Stimulated activated CD4-positive, alpha-beta T cell treated with anti-CD3 and anti-CD28 coated beads, TNF-alpha, amount 100 ng/mL, for 24 hours (primary cell): ENCODE measurements at regions not wholly inside any gene's neighbourhood (a gene's known extent, or its start where the extent isn't known, plus 50 kb on each side); places are given as distances from the start of the nearest gene placed in this dataset.
"Not testable (repeated sequence)": the region's sequence is repeated elsewhere in the genome, so short reads cannot be mapped to it uniquely, and the experiment has no call there.

ENCODE experiments used
- DNase-seq, 3 experiments: peaks; one replicate each; pipeline ENCODE4 v3.0.0-alpha.2; 2020; ENCODE audit warnings: low read depth in 3 of 3

DNA sequence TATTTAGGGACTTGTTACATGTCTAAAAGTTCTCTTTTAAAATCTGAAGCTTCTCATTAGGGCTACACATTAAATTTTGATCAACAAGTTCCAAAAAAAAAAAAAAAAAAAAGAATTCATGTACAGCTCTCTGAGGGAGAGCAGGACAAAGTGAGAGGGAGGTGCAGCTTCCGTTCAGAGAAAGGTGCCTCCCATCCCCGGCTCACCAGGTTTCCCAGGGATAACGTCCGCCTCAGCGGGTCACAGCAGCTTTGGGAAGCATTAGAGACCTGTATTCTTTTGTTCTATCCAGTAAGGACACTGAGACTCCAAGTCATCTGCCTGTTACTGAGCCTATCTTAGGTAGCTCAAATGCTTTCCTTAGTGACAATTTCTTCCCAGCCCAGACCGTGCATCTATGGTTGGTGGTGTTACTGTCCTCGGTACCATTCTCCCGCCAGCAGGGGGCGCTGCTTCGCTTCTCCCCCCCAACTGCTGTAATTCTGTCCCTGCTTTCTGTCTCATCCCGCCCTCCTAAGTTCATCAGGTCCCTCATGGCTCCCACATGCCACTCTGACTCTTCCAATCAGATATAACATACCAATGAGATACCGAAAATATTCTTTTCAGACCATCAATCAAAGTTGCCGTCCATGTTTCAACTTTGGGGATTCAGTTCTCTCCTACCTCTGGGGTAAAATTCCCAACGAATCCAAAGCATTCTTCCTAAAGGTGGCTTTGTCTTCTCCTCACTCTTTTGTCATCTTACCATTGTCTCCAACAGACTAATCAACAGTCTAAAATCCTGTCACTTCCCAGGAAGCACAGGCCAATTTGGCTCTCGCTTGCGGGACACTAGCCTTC is 466.5 kb downstream of the METTL4 start:
- DNase-seq = peak in 2 of 3 experiments; percentile 7 to 32

DNA sequence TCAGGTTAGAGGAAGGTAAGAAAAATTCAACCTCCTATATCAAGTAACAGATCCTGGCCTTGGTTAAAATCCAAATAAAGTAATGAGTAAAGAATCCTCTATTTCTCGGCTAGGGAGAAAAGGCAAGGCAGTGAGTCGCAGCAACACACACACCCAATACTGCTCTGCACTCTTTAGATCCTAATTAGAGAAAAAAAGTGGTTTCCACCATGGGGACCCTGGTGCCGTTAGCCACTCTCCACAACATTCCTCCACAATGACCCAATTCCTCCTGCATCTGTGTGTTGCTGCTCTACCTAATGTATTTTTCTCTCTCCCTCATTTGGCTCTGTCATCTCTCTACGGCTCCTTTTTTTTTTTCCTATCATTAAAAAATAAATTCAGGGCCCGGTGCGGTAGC is 462.7 kb downstream of the METTL4 start:
- no peak for DNase-seq

DNA sequence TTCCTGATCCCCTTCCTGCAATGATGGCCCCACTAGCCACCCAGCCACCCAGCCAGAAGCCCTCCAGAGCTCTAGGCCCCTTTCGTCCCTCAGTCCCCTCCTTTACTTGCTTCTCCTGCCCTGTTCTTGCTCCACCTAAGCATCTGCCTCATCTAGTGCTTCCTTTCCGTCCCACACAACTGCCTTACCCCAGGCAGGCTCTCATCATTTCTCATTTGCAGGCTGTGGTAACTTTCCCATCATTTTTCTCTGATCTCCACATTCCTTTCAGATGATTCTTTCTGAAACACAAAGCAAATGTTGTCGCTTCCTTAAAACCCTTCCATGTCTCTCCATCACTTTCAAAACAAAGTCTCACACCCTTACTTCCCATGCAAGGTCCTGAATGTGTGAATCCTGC is 459.8 kb downstream of the METTL4 start:
- no peak for DNase-seq

DNA sequence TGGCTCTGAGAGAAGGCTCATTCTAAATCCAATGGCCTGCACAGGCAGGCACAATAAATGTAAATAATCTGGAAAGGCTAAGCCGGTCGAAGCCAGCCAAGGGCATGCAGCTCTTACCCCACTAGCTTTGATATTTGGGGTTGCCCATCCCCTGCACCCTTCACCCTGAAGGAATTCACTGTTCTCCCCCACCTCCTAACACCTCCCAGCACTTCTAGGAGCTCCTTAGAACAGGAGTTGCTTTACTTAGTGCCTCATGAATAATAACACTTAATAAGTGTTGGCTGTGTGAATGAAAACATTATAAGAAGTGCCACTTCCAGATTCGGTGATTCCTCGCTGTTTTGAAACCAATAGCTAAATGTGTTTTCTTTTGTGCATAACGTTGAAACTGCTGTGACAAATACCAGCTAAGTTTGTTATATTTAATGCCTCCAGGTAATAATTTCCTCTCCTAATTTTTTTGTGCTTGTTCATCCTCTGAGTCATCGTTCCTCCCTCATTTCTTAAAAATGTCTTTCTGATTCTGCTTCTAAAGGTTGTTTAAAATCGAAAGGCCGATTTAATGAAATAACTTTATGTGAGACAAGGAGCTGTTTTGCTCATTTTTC is 458.8 kb downstream of the METTL4 start:
- no peak for DNase-seq

GRCh38 chr18:2114289-2114688 is 457.0 kb downstream of the METTL4 start:
- DNase-seq = no peak

DNA sequence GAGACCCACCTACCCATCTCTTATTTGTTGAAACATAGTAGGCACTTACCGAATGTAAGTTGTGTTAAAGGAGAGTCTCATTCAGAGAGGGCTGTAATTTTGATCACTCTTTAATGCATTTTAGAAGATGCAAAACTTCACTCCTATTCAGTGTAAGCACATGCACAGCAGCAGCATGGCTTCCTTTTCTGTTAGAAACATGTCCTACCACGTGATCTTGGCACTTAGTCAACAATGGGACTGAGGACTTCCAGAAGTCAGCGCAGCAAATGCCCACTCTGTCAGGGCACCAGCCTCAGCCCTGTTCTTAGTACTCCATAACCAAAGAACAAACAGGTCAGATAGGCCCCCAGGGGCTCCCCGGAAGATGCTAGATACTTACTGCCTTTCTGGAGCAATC is 456.5 kb downstream of the METTL4 start:
- DNase-seq = no peak

- DNase-seq = no peak
Measured at GRCh38 chr18:2121224-2121623, 450.1 kb downstream of the METTL4 start.

DNA sequence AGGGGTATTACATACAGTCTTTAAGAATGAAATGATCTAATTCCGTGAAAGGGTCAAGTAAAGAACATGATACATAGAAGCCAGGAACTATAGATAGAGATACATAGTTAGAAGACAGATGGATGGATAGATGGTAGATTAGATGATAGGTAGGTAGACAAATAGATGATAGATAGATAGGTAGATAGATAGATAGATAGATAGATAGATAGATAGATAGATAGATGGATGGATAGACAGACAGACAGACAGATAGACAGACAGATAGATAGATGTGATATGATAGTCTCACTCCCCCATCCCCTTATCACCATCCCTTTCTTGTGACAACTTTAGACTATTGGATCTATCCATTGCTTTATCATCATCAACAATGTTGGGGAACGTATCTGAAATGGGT is 448.2 kb downstream of the METTL4 start:
- DNase-seq = no peak

- DNase-seq = no peak
Measured at GRCh38 chr18:2134364-2134763, 436.9 kb downstream of the METTL4 start.

DNA sequence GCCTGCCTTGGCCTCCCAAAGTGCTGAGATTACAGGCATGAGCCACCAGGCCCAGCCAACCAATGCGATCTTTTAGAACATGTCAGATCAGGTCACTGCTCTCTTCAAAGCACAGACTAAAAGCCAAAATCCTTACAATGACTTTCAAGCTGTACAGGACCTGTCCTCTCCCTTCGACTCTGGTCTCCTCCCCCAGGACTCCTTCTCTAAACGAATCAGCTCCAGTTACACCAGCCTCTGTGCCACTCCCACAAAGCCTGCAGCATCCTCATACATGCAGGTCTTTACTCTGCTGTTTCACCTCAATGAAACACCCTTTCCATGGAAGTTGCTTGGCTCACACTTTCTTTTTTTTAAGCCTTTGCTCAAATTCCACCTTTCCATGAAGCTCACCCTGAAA is 436.0 kb downstream of the METTL4 start:
- no peak for DNase-seq

DNA sequence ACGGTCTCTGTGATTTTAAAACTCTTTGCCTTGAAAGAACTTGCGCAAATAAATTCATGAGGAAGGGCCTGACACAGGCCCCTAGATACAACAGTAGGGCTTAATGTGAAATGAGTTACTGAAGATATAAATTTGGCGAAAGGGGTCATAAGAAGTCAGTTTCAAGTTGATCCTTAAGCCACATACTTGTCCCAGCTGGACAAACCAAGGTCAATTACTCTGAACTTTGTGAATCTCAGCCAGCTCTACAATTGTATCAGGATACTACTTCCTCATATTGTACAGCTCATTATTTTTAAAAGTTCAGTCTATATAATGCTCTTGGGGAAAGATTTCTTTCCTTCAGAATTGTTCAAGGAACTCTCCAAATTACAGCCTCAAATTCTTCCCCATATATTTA is 432.8 kb downstream of the METTL4 start:
- no peak for DNase-seq

DNA sequence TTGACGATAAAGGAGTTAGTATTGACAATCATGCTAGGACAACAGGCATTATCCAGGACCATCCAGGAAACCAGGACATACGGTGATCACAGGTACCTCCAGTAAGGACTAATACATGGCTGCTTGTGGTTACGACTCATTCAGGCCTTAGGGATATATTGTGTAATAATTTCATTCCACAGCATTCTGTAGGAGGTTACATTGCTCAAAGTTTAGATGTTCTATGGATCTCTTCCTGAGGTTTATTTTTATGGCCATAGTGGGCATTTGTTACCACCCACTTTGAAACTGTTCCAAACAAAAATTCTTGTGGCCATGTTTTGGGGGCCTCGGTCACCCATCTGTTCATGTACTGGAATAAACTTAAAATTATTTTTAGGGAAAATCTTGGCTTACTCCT is 431.6 kb downstream of the METTL4 start:
- DNase-seq = no peak

DNA sequence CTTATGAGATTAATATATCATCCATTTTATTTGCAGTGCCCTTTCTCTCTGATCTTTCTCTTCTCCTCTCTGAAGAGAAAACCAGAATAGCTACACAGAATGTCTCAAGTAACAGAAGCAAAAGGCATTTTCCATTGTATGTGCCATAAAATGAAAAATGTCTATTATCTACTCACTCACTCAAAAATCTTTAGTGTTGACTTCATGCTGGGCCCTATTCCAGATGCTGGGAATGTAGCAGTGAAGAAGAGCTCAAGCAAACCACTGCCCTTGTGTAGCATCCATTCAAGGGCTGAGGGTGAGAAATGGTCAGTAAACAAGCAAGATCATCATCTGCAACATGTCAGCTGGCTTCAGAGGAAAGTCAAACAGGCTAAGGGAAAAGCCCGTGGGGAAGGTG is 427.7 kb downstream of the METTL4 start:
- no peak for DNase-seq

DNA sequence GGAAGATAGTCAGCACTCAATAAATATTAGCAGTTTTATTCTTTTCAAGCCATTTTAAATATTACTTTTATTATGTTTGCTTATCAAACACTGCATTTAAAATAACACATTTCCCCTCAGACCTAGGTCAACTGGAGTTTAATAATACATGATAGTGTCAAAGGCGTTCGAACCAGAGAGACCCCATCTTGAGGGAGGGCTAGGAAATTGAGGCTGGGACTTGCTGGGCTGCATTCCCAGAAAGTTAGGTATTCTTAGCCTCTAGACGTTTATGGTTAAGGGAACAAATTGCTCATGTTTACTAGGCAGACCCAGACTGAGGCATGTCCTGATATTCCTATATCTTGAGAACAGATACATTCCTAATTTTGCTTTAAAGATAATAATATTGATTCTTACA is 426.5 kb downstream of the METTL4 start:
- no peak for DNase-seq

GRCh38 chr18:2146092-2146491 is 425.2 kb downstream of the METTL4 start:
- no peak for DNase-seq

DNA sequence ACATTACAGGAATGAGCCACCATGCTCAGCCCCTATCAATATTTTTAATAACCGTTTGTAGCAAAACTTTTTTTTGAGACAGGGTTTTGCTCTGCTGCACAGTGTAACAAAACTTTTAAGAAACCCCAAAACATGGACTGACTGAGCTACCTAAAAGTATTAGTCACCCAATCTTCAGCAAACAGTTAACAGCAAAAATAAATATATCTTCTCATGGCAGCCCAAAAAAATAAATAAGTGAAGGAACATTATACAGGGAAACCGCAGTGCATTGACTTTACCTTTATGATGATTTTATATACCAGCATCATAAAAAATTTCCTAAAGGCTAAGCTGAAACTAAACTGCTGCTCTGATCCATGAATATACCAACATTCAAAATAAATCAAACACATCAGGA is 424.6 kb downstream of the METTL4 start:
- no peak for DNase-seq

GRCh38 chr18:2147476-2148230 is 423.7 kb downstream of the METTL4 start:
- no peak for DNase-seq

GRCh38 chr18:2148823-2149222 is 422.5 kb downstream of the METTL4 start:
- DNase-seq = no peak

GRCh38 chr18:2150566-2150965 is 420.7 kb downstream of the METTL4 start:
- DNase-seq = no peak

GRCh38 chr18:2154278-2154677 is 417.0 kb downstream of the METTL4 start:
- DNase-seq = no peak

- no peak for DNase-seq
Measured at GRCh38 chr18:2164644-2165550, 406.4 kb downstream of the METTL4 start.

- not testable (repeated sequence) for DNase-seq
Measured at GRCh38 chr18:2166876-2167275, 404.4 kb downstream of the METTL4 start.
